Fibroblast of lung (primary cell): ENCODE measurements at regions not wholly inside any gene's neighbourhood (a gene's known extent, or its start where the extent isn't known, plus 50 kb on each side); places are given as distances from the start of the nearest gene placed in this dataset.

Experiments
- DNase-seq, 2 donors: peaks; one replicate each; pipeline versions ENCODE4 v3.0.0 to v3.0.0-alpha.2; 2010; ENCODE audit warnings: low read depth in 2 of 2
- H2AFZ ChIP-seq: 2 replicates; pipeline ENCODE4 v1.5.1; 2012; ENCODE audit warnings: low read length, control low read depth, inconsistent platforms
- H3K27ac ChIP-seq: 2 replicates; pipeline ENCODE4 v1.5.1; 2011; ENCODE audit warnings: low read length, control low read depth; ENCODE audit not compliant: insufficient read depth
- H3K27me3 ChIP-seq: 2 replicates; pipeline ENCODE4 v1.5.1; 2011; ENCODE audit warnings: mild to moderate bottlenecking, low read length; ENCODE audit not compliant: control insufficient read depth, insufficient read depth
- H3K36me3 ChIP-seq: 2 replicates; pipeline ENCODE4 v1.5.1; 2011; ENCODE audit warnings: low read length; ENCODE audit not compliant: control insufficient read depth, insufficient read depth
- H3K4me1 ChIP-seq: 2 replicates; pipeline ENCODE4 v1.5.1; 2011; ENCODE audit warnings: low read length; ENCODE audit not compliant: control insufficient read depth, insufficient read depth; ENCODE audit errors: extremely low read depth
- H3K4me2 ChIP-seq: 2 replicates; pipeline ENCODE4 v1.5.1; 2011; ENCODE audit warnings: low read length, control low read depth; ENCODE audit not compliant: insufficient read depth; ENCODE audit errors: extremely low read depth
- H3K4me3 ChIP-seq, 4 experiments: fragments of 200-600 bp in 1 of 4; sonication (generic) in 1 of 4; replicated peaks in 1 of 4; 2 replicates each; pipeline ENCODE4 v1.5.1; 2011 to 2016; ENCODE audit warnings: low read length in 4 of 4, low read depth in 3 of 4, mild to moderate bottlenecking in 3 of 4, control low read depth in 2 of 4, inconsistent platforms in 1 of 4, mixed read lengths in 1 of 4; ENCODE audit not compliant: insufficient read depth in 1 of 4; ENCODE audit errors: control extremely low read depth in 1 of 4
- H3K79me2 ChIP-seq: 2 replicates; pipeline ENCODE4 v1.5.1; 2012; ENCODE audit warnings: mild to moderate bottlenecking, low read length, inconsistent platforms; ENCODE audit not compliant: control insufficient read depth, insufficient read depth
- H3K9ac ChIP-seq: 2 replicates; pipeline ENCODE4 v1.5.1; 2011; ENCODE audit warnings: mild to moderate bottlenecking, low read length, control low read depth; ENCODE audit not compliant: insufficient read depth
- H3K9me3 ChIP-seq: 2 replicates; pipeline ENCODE4 v1.5.1; 2012; ENCODE audit warnings: low read depth, low read length; ENCODE audit not compliant: control insufficient read depth, insufficient read depth
- H4K20me1 ChIP-seq: 2 replicates; pipeline ENCODE4 v1.5.1; 2011; ENCODE audit warnings: low read length; ENCODE audit not compliant: control insufficient read depth, insufficient read depth; ENCODE audit errors: extremely low read depth
- EZH2 ChIP-seq: IDR thresholded peaks from 2 replicates; pipeline ENCODE4 v1.5.1; 2012; ENCODE audit warnings: low read length, control low read depth, mild to moderate bottlenecking; ENCODE audit errors: missing control alignments
- TF ChIP-seq, protein P1 (sequence below), 2 donors: IDR thresholded peaks in 1 of 2; conservative IDR thresholded peaks in 1 of 2; 1 replicate in 1 of 2; 2 replicates in 1 of 2; pipeline ENCODE4 v1.5.1; 2011 to 2012; ENCODE audit warnings: low read length in 2 of 2, control low read depth in 1 of 2, inconsistent platforms in 1 of 2, low read depth in 1 of 2, mild to moderate bottlenecking in 1 of 2

GRCh38 chr21:43354026-43354420 lies 72.9 kb downstream of the SIK1 start:
- no peak overlapping the region for H3K9ac ChIP-seq
- H3K27ac ChIP-seq: no peak overlapping the region
- no peaks in the 10 kb centered on the region for H4K20me1 ChIP-seq
- H3K36me3 ChIP-seq: no peaks in the 10 kb centered on the region
- no peak overlapping the region for H3K4me3 ChIP-seq
- H3K27me3 ChIP-seq: no peaks in the 10 kb centered on the region
- H2AFZ ChIP-seq: no peak overlapping the region
- TF ChIP-seq EZH2: no peak
- TF ChIP-seq, protein P1, sequence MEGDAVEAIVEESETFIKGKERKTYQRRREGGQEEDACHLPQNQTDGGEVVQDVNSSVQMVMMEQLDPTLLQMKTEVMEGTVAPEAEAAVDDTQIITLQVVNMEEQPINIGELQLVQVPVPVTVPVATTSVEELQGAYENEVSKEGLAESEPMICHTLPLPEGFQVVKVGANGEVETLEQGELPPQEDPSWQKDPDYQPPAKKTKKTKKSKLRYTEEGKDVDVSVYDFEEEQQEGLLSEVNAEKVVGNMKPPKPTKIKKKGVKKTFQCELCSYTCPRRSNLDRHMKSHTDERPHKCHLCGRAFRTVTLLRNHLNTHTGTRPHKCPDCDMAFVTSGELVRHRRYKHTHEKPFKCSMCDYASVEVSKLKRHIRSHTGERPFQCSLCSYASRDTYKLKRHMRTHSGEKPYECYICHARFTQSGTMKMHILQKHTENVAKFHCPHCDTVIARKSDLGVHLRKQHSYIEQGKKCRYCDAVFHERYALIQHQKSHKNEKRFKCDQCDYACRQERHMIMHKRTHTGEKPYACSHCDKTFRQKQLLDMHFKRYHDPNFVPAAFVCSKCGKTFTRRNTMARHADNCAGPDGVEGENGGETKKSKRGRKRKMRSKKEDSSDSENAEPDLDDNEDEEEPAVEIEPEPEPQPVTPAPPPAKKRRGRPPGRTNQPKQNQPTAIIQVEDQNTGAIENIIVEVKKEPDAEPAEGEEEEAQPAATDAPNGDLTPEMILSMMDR (conservative IDR thresholded peaks at IDR 0.05 in 1 of 2, IDR thresholded peaks at IDR 0.05 in 1 of 2; ENCODE audit: low read depth in 1 of 2, low read length in 2 of 2): no peak
- no peak for DNase-seq
- no peak overlapping the region for H3K4me2 ChIP-seq
- no peaks in the 10 kb centered on the region for H3K4me1 ChIP-seq
- H3K9me3 ChIP-seq: no peaks in the 10 kb centered on the region
- H3K79me2 ChIP-seq: no peaks in the 10 kb centered on the region

DNA sequence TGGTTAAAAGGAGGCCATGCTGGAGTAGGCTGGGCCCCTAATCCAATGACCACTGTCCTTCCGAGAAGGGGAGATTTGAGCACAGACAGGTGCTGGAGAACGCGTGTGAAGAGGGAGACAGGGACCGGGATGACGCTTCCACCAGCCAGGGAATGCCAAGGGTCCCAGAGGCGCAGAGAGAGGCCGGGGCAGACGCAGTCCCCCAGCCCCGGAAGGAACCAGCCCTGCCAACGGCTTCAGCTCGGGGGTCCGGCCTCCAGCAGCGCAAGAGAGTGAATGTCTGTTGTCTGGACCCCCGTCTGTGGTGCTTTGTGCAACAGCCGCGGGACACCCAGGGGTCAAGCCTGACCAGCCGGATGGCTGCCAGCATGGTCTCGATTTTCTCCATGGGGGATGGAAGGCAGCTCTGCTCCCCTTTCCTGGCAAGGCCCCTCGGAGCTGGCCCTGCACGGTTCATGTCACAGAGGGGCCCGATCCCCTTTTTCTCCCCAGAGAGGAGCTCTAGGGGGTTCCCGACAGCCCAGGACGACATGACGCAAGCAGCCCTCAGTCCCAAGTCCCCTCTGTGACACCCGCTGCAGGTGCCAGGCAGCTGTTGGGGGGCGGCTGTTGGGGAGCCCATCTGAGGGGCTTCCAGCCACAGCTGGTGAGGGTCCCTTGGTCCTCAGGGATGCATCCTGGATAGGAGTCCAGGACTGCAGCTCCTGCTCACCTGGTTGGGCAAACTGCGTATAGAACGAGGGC lies 73.5 kb downstream of the SIK1 start:
- Histone ChIP-seq H3K27me3 (no peaks in the 10 kb centered on the region), H3K4me3 (no peak overlapping the region), H3K4me2 (no peak overlapping the region), H4K20me1 (no peaks in the 10 kb centered on the region), H3K79me2 (no peaks in the 10 kb centered on the region), H3K4me1 (no peaks in the 10 kb centered on the region), H3K27ac (no peak overlapping the region), H3K9me3 (no peaks in the 10 kb centered on the region), H2AFZ (no peak overlapping the region), H3K36me3 (no peaks in the 10 kb centered on the region), H3K9ac (no peak overlapping the region)
- no peak for DNase-seq
- TF ChIP-seq EZH2: no peak
- TF ChIP-seq, protein P1 (conservative IDR thresholded peaks at IDR 0.05 in 1 of 2, IDR thresholded peaks at IDR 0.05 in 1 of 2; ENCODE audit: low read depth in 1 of 2, low read length in 2 of 2): no peak

DNA sequence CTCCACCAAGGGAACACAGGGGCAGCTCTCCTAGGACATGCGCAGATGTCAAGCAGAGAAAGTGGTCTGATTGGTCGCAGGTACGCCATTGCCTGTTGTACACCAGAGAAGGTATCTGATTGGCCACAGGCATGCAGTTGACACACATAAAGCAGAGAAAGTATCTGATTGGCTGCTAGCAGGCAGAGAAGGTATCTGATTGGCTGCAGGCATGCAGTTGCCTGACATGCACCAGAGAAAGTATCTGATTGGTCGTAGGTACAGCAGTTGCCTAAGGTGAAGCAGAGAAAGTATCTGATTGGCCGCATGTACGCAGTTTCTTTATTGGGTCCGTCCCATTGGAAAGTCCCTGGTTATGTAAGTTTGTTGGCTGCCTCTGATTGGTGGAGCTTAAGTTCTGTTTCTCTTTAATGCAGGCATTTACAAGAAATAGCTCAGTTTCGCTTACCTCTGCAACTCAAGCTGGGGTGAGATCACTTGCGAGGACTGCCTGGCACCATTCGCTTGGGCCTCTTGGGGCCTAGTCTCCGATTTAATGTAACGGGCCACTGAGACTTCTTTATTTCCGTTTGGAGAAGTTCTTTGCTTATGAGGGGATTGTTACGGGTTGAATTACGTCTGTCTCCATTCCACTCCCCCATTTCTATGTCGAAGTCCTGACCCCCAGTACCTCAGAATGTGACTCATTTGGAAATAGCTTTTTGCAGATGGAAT lies 74.2 kb downstream of the SIK1 start:
- H3K4me3 ChIP-seq: no peak overlapping the region

More for the DNA sequence above, 74.2 kb downstream of the SIK1 start:
- DNase-seq: peak in 1 of 2 donors; percentile 24
- Histone ChIP-seq H2AFZ (no peak overlapping the region), H3K27ac (no peak overlapping the region), H4K20me1 (no peaks in the 10 kb centered on the region), H3K9me3 (no peaks in the 10 kb centered on the region), H3K79me2 (no peaks in the 10 kb centered on the region), H3K27me3 (no peaks in the 10 kb centered on the region), H3K9ac (no peak overlapping the region), H3K36me3 (no peaks in the 10 kb centered on the region), H3K4me1 (no peaks in the 10 kb centered on the region), H3K4me2 (no peak overlapping the region)
- TF ChIP-seq, protein P1 (conservative IDR thresholded peaks at IDR 0.05 in 1 of 2, IDR thresholded peaks at IDR 0.05 in 1 of 2; ENCODE audit: low read depth in 1 of 2, low read length in 2 of 2): no peak
